Caco-2 (cell line): ENCODE measurements at regions not wholly inside any gene's neighbourhood (a gene's known extent, or its start where the extent isn't known, plus 50 kb on each side); places are given as distances from the start of the nearest gene placed in this dataset.

Source experiments
- BruUV-seq: library from RNA; stranded (reverse); fragments of 400-500 nt; replicated peaks from 2 replicates; lab custom pipeline; 2021; lab: Mats Ljungman, UMichigan
- CTCF ChIA-PET: fragments of 300-600 bp; sonication (Branson Sonifier 250); formaldehyde crosslinking; loops from one replicate; lab custom pipeline; 2022; ENCODE audit warnings: antibody characterized with exemption; lab: Charles Lee
- POLR2A ChIA-PET: fragments of 300-600 bp; sonication (Branson Sonifier 250); formaldehyde crosslinking; loops from one replicate; lab custom pipeline; 2022; ENCODE audit warnings: antibody characterized with exemption; lab: Charles Lee
- DNase-seq, 2 experiments: peaks; one replicate each; pipeline versions ENCODE4 v3.0.0 to v3.0.0-alpha.2; 2020 to 2022
- H3K27me3 ChIP-seq: replicated peaks from 2 replicates; pipeline ENCODE4 v1.6.0; 2011; ENCODE audit warnings: low read length; ENCODE audit not compliant: control insufficient read depth, insufficient read depth
- H3K36me3 ChIP-seq: 2 replicates; pipeline ENCODE4 v1.5.1; 2011; ENCODE audit warnings: low read length; ENCODE audit not compliant: control insufficient read depth, insufficient read depth
- H3K4me1 ChIP-seq: fragments of 250-450 bp; sonication (Bioruptor Pico); 2 replicates; pipeline ENCODE4 v1.5.1; 2020; ENCODE audit warnings: mild to moderate bottlenecking
- H3K4me3 ChIP-seq: 2 replicates; pipeline ENCODE4 v1.5.1; 2011; ENCODE audit warnings: low read depth, mild to moderate bottlenecking, control low read depth, low read length
- H3K9me3 ChIP-seq: fragments of 250-450 bp; sonication (Bioruptor Pico); 2 replicates; pipeline ENCODE4 v1.5.1; 2020; ENCODE audit warnings: mild to moderate bottlenecking, moderate library complexity
- H3K27ac Mint-ChIP-seq: one replicate; pipeline ENCODE4 v1.8.0; 2022; ENCODE audit warnings: mixed read lengths; ENCODE audit not compliant: unreplicated experiment
- H3K27me3 Mint-ChIP-seq: one replicate; pipeline ENCODE4 v1.8.0; 2022; ENCODE audit warnings: mixed read lengths; ENCODE audit not compliant: insufficient read depth, unreplicated experiment
- H3K36me3 Mint-ChIP-seq: one replicate; pipeline ENCODE4 v1.8.0; 2022; ENCODE audit warnings: mild to moderate bottlenecking, mixed read lengths; ENCODE audit not compliant: insufficient read depth, unreplicated experiment
- H3K4me1 Mint-ChIP-seq: one replicate; pipeline ENCODE4 v1.8.0; 2022; ENCODE audit warnings: low read depth, mixed read lengths; ENCODE audit not compliant: unreplicated experiment
- H3K4me3 Mint-ChIP-seq: one replicate; pipeline ENCODE4 v1.8.0; 2022; ENCODE audit warnings: mild to moderate bottlenecking, moderate library complexity, mixed read lengths; ENCODE audit not compliant: unreplicated experiment
- H3K9me3 Mint-ChIP-seq: one replicate; pipeline ENCODE4 v1.8.0; 2022; ENCODE audit warnings: mixed read lengths; ENCODE audit not compliant: unreplicated experiment
- CTCF ChIP-seq, 2 experiments: fragments of 200-600 bp in 1 of 2; IDR thresholded peaks; 1 replicate in 1 of 2; 2 replicates in 1 of 2; pipeline versions ENCODE4 v1.5.1 to v1.8.0; 2011 to 2022; ENCODE audit warnings: antibody characterized with exemption in 1 of 2, control low read depth in 1 of 2, inconsistent platforms in 1 of 2, low read depth in 1 of 2, low read length in 1 of 2, mild to moderate bottlenecking in 1 of 2, moderate library complexity in 1 of 2; ENCODE audit not compliant: insufficient read depth in 1 of 2, severe bottlenecking in 1 of 2, unreplicated experiment in 1 of 2
- intact Hi-C: fragments of 100-400 bp; cut with micrococcal nuclease; formaldehyde crosslinking; loops from one replicate; pipeline ENCODE4 v1.10.0; 2022; ENCODE audit not compliant: unreplicated experiment

GRCh38 chr11:134737563-134738510, 325.8 kb upstream of the B3GAT1 start:
- ChIA-PET CTCF (no interaction called here), POLR2A (no interaction called here)
- Histone ChIP-seq H3K9me3 (no peaks in the 10 kb centered on the region; the same call in 1 of the 2 replicates), H3K4me3 (no peak overlapping the region), H3K36me3 (no peaks in the 10 kb centered on the region), H3K27me3 (no peaks in the 10 kb centered on the region), H3K4me1 (peaks cover 30% of the 10 kb centered on the region)
- DNase-seq: no peak
- H3K27ac Mint-ChIP-seq: no peak overlapping the region
- H3K9me3 Mint-ChIP-seq: no peaks in the 10 kb centered on the region
- no peaks in the 10 kb centered on the region for H3K27me3 Mint-ChIP-seq
- H3K4me1 Mint-ChIP-seq: peaks cover 15% of the 10 kb centered on the region
- BruUV-seq: no TSS peak
- intact Hi-C loops: no loop called here
- no peaks in the 10 kb centered on the region for H3K36me3 Mint-ChIP-seq
- H3K4me3 Mint-ChIP-seq: no peak overlapping the region
- TF ChIP-seq CTCF (IDR thresholded peaks at IDR 0.05; ENCODE audit: insufficient read depth in 1 of 2, low read depth in 1 of 2, low read length in 1 of 2, severe bottlenecking in 1 of 2, unreplicated experiment in 1 of 2): no peak

- ChIA-PET POLR2A (no interaction called here), CTCF (no interaction called here)
- Mint-ChIP-seq H3K27me3 (no peaks in the 10 kb centered on the region), H3K36me3 (no peaks in the 10 kb centered on the region), H3K9me3 (no peaks in the 10 kb centered on the region), H3K4me3 (no peak overlapping the region), H3K4me1 (peaks cover 9% of the 10 kb centered on the region), H3K27ac (no peak overlapping the region)
- no peak for TF ChIP-seq CTCF (IDR thresholded peaks at IDR 0.05; ENCODE audit: insufficient read depth in 1 of 2, low read depth in 1 of 2, low read length in 1 of 2, severe bottlenecking in 1 of 2, unreplicated experiment in 1 of 2)
- H3K27me3 ChIP-seq: no peaks in the 10 kb centered on the region
- H3K4me3 ChIP-seq: no peak overlapping the region
- no peaks in the 10 kb centered on the region for H3K36me3 ChIP-seq
- no peaks in the 10 kb centered on the region; the same call in 1 of the 2 replicates for H3K9me3 ChIP-seq
- intact Hi-C loops: no loop called here
- DNase-seq: no peak
- H3K4me1 ChIP-seq: peaks cover 22% of the 10 kb centered on the region
- BruUV-seq: no TSS peak
Observed at GRCh38 chr11:134736251-134736947, 324.4 kb upstream of the B3GAT1 start.

GRCh38 chr11:134734894-134735293, 322.9 kb upstream of the B3GAT1 start:
- Mint-ChIP-seq H3K27ac (no peak overlapping the region), H3K27me3 (no peaks in the 10 kb centered on the region), H3K4me3 (no peak overlapping the region), H3K4me1 (peaks cover 9% of the 10 kb centered on the region), H3K36me3 (no peaks in the 10 kb centered on the region), H3K9me3 (no peaks in the 10 kb centered on the region)
- TF ChIP-seq CTCF (IDR thresholded peaks at IDR 0.05; ENCODE audit: insufficient read depth in 1 of 2, low read depth in 1 of 2, low read length in 1 of 2, severe bottlenecking in 1 of 2, unreplicated experiment in 1 of 2): no peak
- POLR2A ChIA-PET: no interaction called here
- CTCF ChIA-PET: no interaction called here
- Histone ChIP-seq H3K27me3 (no peaks in the 10 kb centered on the region), H3K4me1 (peaks cover 29% of the 10 kb centered on the region), H3K4me3 (no peak overlapping the region), H3K9me3 (no peaks in the 10 kb centered on the region; the same call in 1 of the 2 replicates), H3K36me3 (no peaks in the 10 kb centered on the region)
- BruUV-seq: no TSS peak
- intact Hi-C loops: no loop called here
- DNase-seq: no peak
